Transverse colon (tissue), 4 donors: ENCODE measurements at regions not wholly inside any gene's neighbourhood (a gene's known extent, or its start where the extent isn't known, plus 50 kb on each side); places are given as distances from the start of the nearest gene placed in this dataset.

Experiments
- DNase-seq: peaks from one replicate; pipeline ENCODE4 v3.0.0-alpha.2; 2019
- H3K27ac ChIP-seq, 4 donors: fragments of 200-600 bp; sonication (generic); 2 replicates each; pipeline ENCODE4 v1.5.1; 2016 to 2018; ENCODE audit warnings: inconsistent platforms in 4 of 4
- H3K27me3 ChIP-seq: fragments of 200-600 bp; sonication (generic); 2 replicates; pipeline ENCODE4 v1.5.1; 2017; ENCODE audit warnings: inconsistent platforms
- H3K36me3 ChIP-seq, 4 donors: fragments of 200-600 bp; sonication (generic); 2 replicates each; pipeline ENCODE4 v1.5.1; 2017 to 2019; ENCODE audit warnings: inconsistent platforms in 4 of 4
- H3K4me1 ChIP-seq, 4 donors: fragments of 200-600 bp; sonication (generic); 2 replicates each; pipeline ENCODE4 v1.5.1; 2017 to 2020; ENCODE audit warnings: inconsistent platforms in 4 of 4
- H3K4me3 ChIP-seq, 4 donors: fragments of 200-600 bp; sonication (generic); 1 replicate in 1 of 4; 2 replicates in 3 of 4; pipeline versions ENCODE4 v1.5.1 to v1.6.1; 2017 to 2019; ENCODE audit warnings: inconsistent platforms in 4 of 4
- H3K9me3 ChIP-seq, 2 donors: fragments of 200-600 bp; sonication (generic); 2 replicates each; pipeline ENCODE4 v1.5.1; 2017 to 2019; ENCODE audit warnings: inconsistent platforms in 2 of 2
- EP300 ChIP-seq: sonication (generic); formaldehyde crosslinking; IDR thresholded peaks from one replicate; pipeline ENCODE4 v1.6.1; 2017; ENCODE audit warnings: antibody characterized with exemption, low read depth
- POLR2A ChIP-seq: fragments of 450-650 bp; IDR thresholded peaks from one replicate; pipeline ENCODE4 v1.6.1; 2016; ENCODE audit warnings: antibody characterized with exemption, mild to moderate bottlenecking, moderate library complexity
- POLR2AphosphoS5 ChIP-seq, 3 donors: sonication (generic); formaldehyde crosslinking; IDR thresholded peaks; one replicate each; pipeline ENCODE4 v1.6.1; 2016; ENCODE audit warnings: antibody characterized with exemption in 3 of 3
- WGBS, 2 donors: methylation state at CpG; one replicate each; pipeline ENCODE4 v1.1.5; 2018; ENCODE audit warnings: low coverage in 1 of 2; 5-methylcytosine and 5-hydroxymethylcytosine counted together
- in situ Hi-C, 4 donors: fragments of 200-750 bp; cut with MboI; loops; one replicate each; pipeline versions ENCODE4 v1.15.0 to v1.15.1; 2017; ENCODE audit warnings: low sequenced_read_pairs in 3 of 4, low pct_ligation_motif_present in 1 of 4, low pct_unique_long_range_greater_than_20kb in 1 of 4
- intact Hi-C: fragments of 100-400 bp; cut with DNase I; formaldehyde crosslinking; loops from one replicate; pipeline ENCODE4 v1.15.1; 2023; ENCODE audit warnings: low total_unique reads
- TF ChIP-seq, protein P1 (sequence below), 5 experiments: fragments of 200-600 bp in 3 of 5; fragments of 450-650 bp in 2 of 5; sonication (generic) in 3 of 5; IDR thresholded peaks; 1 replicate in 2 of 5; 2 replicates in 3 of 5; pipeline ENCODE4 v1.5.1; 2016 to 2017; ENCODE audit warnings: antibody characterized with exemption in 5 of 5, inconsistent platforms in 3 of 5, mild to moderate bottlenecking in 2 of 5, moderate library complexity in 1 of 5

DNA sequence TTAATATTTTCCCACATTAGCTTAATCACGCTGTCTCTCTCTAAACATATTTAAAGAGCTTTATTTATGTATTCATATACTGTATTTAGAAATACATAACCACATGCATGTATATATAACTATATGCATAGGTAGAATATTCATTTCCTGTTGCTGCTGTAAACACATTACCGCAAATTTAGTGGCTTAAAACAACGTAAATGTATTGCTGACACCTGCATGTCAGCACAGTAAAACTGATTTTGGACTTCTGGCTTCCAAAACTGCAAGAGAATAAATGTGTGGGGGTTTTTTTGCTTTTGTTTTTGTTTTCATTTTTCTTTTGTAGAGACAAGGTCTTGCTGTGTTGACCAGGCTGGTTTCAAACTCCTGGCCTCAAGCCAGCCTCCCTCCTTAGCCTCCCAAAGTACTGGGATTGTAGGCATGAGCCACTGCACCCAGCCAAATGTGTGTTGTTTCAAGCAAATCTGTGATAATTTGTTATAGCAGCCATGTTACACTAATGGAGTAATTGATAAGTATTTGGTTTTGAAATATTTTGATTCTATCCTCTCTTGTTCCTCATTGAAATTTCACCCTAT, 61.9 kb upstream of the CMKLR1 start:
- H3K27ac ChIP-seq = no peak overlapping the region
- no peak for DNase-seq
- peaks cover 0 to 2% of the 10 kb centered on the region in 2 donors for H3K9me3 ChIP-seq
- no peak overlapping the region for H3K4me3 ChIP-seq
- intact Hi-C loops (no loop called here), in situ Hi-C loops (no loop called here)
- H3K36me3 ChIP-seq = no peaks in the 10 kb centered on the region
- TF ChIP-seq POLR2AphosphoS5 (IDR thresholded peaks at IDR 0.05) (no peak), POLR2A (no peak), EP300 (no peak)
- TF ChIP-seq, protein P1, sequence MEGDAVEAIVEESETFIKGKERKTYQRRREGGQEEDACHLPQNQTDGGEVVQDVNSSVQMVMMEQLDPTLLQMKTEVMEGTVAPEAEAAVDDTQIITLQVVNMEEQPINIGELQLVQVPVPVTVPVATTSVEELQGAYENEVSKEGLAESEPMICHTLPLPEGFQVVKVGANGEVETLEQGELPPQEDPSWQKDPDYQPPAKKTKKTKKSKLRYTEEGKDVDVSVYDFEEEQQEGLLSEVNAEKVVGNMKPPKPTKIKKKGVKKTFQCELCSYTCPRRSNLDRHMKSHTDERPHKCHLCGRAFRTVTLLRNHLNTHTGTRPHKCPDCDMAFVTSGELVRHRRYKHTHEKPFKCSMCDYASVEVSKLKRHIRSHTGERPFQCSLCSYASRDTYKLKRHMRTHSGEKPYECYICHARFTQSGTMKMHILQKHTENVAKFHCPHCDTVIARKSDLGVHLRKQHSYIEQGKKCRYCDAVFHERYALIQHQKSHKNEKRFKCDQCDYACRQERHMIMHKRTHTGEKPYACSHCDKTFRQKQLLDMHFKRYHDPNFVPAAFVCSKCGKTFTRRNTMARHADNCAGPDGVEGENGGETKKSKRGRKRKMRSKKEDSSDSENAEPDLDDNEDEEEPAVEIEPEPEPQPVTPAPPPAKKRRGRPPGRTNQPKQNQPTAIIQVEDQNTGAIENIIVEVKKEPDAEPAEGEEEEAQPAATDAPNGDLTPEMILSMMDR (IDR thresholded peaks at IDR 0.05) = no peak
- H3K4me1 ChIP-seq = no peaks in the 10 kb centered on the region
- H3K27me3 ChIP-seq = no peaks in the 10 kb centered on the region
- 42 to 60% methylated on average over 3 of the region's 3 CpGs for WGBS, 2 donors

DNA sequence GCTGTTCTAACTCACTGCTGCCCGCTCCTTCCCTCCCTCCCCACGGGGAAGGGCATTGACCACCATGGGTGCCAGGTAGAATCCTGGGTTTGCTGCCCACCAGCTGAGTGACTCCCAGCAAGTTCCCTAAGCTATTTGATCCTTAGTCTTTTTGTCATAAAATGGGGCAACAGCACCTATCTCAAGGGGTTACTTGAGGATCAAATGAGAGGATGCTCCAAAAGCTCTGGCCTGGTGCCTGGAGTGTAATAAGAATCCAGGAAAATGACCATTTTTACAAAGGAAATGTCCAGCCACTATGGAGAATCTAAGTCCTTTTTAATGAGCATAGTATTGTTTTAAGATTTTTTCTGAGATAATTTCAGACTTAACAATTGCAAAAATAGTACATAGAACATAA, 61.4 kb upstream of the CMKLR1 start:
- intact Hi-C loops (no loop called here), in situ Hi-C loops (no loop called here)
- no peak for TF ChIP-seq POLR2AphosphoS5 (IDR thresholded peaks at IDR 0.05)
- TF ChIP-seq POLR2A = no peak
- TF ChIP-seq, protein P1 (IDR thresholded peaks at IDR 0.05) = no peak
- no peak for TF ChIP-seq EP300
- Histone ChIP-seq H3K27ac (no peak overlapping the region), H3K4me3 (no peak overlapping the region), H3K27me3 (no peaks in the 10 kb centered on the region), H3K9me3 (no peaks in the 10 kb centered on the region), H3K4me1 (no peaks in the 10 kb centered on the region), H3K36me3 (no peaks in the 10 kb centered on the region)
- WGBS, 2 donors = 83% methylated on average over 2 of the region's 2 CpGs; no CpG with 5 or more reads in 1 of the 2 donors
- DNase-seq = no peak

DNA sequence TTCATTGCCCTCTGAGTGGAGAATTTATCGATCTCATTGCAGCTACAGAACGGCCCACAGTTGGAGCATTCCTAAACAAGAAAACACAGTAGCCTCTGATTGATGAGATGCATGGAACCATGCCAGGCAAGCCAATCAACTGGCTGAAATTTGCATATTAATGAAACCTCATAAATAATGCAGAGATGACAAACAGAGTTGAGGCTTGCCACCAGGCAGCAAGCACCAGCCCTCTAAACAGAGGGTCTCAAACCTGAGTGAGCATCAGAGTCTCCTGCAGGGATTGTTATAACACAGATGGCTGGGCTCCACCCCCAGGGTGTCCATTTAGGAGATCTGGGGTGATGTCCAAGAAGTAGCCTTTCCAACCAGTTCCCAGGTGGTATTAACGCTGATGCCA, 60.9 kb upstream of the CMKLR1 start:
- no peaks in the 10 kb centered on the region for H3K4me1 ChIP-seq
- WGBS, 2 donors = 33 to 66% methylated on average over 1 to 3 of the region's 3 CpGs
- H3K9me3 ChIP-seq = no peaks in the 10 kb centered on the region
- H3K36me3 ChIP-seq = no peaks in the 10 kb centered on the region
- no peak overlapping the region for H3K27ac ChIP-seq
- no peak for DNase-seq
- TF ChIP-seq POLR2A (no peak), POLR2AphosphoS5 (IDR thresholded peaks at IDR 0.05) (no peak), EP300 (no peak)
- TF ChIP-seq, protein P1 (IDR thresholded peaks at IDR 0.05) = no peak
- intact Hi-C loops = no loop called here
- H3K27me3 ChIP-seq = no peaks in the 10 kb centered on the region
- in situ Hi-C loops = no loop called here
- no peak overlapping the region for H3K4me3 ChIP-seq

DNA sequence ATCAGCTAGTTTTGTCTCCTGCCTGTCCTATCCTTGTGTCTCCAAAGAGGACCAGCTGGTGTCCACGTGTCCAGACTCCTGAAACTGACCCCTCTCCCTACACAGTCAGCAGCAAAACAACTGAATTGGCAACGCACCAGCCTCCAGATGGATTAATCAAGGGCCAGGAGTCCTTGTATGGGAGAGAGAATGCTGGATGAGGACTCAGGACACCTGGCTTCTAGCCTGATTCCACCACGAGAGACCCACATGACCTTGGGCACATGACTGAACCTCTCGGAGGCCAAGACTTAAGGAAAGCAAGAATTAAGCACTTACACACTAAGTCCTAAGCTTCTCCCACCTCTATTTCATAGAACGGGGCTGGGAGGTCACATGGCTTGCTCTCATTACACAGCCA, 60.4 kb upstream of the CMKLR1 start:
- intact Hi-C loops (no loop called here), in situ Hi-C loops (no loop called here)
- WGBS, 2 donors = 25% methylated on average over 5 of the region's 5 CpGs; no CpG with 5 or more reads in 1 of the 2 donors
- H3K4me3 ChIP-seq = no peak overlapping the region
- peak; percentile 33 for DNase-seq
- no peaks in the 10 kb centered on the region for H3K36me3 ChIP-seq
- no peaks in the 10 kb centered on the region for H3K27me3 ChIP-seq
- H3K4me1 ChIP-seq = peaks cover 0 to 4% (median 0%) of the 10 kb centered on the region in 4 donors
- H3K27ac ChIP-seq = no peak overlapping the region
- TF ChIP-seq POLR2AphosphoS5 (IDR thresholded peaks at IDR 0.05) (peak in 1 of 3 donors; percentile 12), EP300 (no peak), POLR2A (no peak)
- TF ChIP-seq, protein P1 (IDR thresholded peaks at IDR 0.05) = no peak
- H3K9me3 ChIP-seq = no peaks in the 10 kb centered on the region
